NT2/D1 (cell line): ENCODE measurements at regions not wholly inside any gene's neighbourhood (a gene's known extent, or its start where the extent isn't known, plus 50 kb on each side); places are given as distances from the start of the nearest gene placed in this dataset.

ENCODE experiments used
- DNase-seq: peaks from one replicate; pipeline ENCODE4 v3.0.0-alpha.2; 2011; ENCODE audit warnings: low read depth, low spot score
- H3K27me3 ChIP-seq: 2 replicates; pipeline ENCODE4 v1.6.0; 2011; ENCODE audit warnings: mild to moderate bottlenecking; ENCODE audit not compliant: insufficient read length, insufficient read depth
- H3K36me3 ChIP-seq: 2 replicates; pipeline ENCODE4 v1.6.1; 2011; ENCODE audit warnings: mild to moderate bottlenecking, low read length, mixed read lengths; ENCODE audit not compliant: insufficient read depth, insufficient read length
- H3K4me1 ChIP-seq: 2 replicates; pipeline ENCODE4 v1.5.1; 2011; ENCODE audit not compliant: insufficient read depth, insufficient read length
- H3K4me3 ChIP-seq: 2 replicates; pipeline ENCODE4 v1.5.1; 2011; ENCODE audit warnings: low read depth; ENCODE audit not compliant: insufficient read length
- H3K9ac ChIP-seq: 2 replicates; pipeline ENCODE4 v1.6.0; 2011; ENCODE audit warnings: low read depth; ENCODE audit not compliant: insufficient read length
- H3K9me3 ChIP-seq: 2 replicates; pipeline ENCODE4 v1.5.1; 2011; ENCODE audit warnings: mild to moderate bottlenecking, low read length; ENCODE audit not compliant: insufficient read depth
- SUZ12 ChIP-seq: IDR thresholded peaks from 2 replicates; pipeline ENCODE4 v1.6.1; 2011; ENCODE audit not compliant: insufficient read length, insufficient read depth; ENCODE audit errors: extremely low read depth
- YY1 ChIP-seq: IDR thresholded peaks from 2 replicates; pipeline ENCODE4 v1.6.1; 2011; ENCODE audit not compliant: insufficient read length, insufficient read depth
- ZNF274 ChIP-seq: IDR thresholded peaks from 2 replicates; pipeline ENCODE4 v1.6.1; 2011; ENCODE audit warnings: mild to moderate bottlenecking, low read depth, low read length

- Histone ChIP-seq H3K4me1 (no peaks in the 10 kb centered on the region), H3K4me3 (no peak overlapping the region), H3K27me3 (no peaks in the 10 kb centered on the region), H3K9me3 (no peaks in the 10 kb centered on the region), H3K9ac (no peak overlapping the region), H3K36me3 (no peaks in the 10 kb centered on the region)
- DNase-seq: no peak
- TF ChIP-seq ZNF274: no peak
- TF ChIP-seq SUZ12: no peak
- no peak for TF ChIP-seq YY1
Observed at GRCh38 chr2:49686291-49686690, 532.0 kb upstream of the FSHR start.

- TF ChIP-seq YY1 (no peak), ZNF274 (no peak), SUZ12 (no peak)
- no peaks in the 10 kb centered on the region for H3K36me3 ChIP-seq
- DNase-seq: no peak
- H3K4me1 ChIP-seq: no peaks in the 10 kb centered on the region
- no peaks in the 10 kb centered on the region for H3K27me3 ChIP-seq
- no peak overlapping the region for H3K4me3 ChIP-seq
- no peak overlapping the region for H3K9ac ChIP-seq
- H3K9me3 ChIP-seq: no peaks in the 10 kb centered on the region
Observed at GRCh38 chr2:49677227-49677626, 522.9 kb upstream of the FSHR start.

GRCh38 chr2:49664827-49665226 lies 510.5 kb upstream of the FSHR start:
- Histone ChIP-seq H3K36me3 (no peaks in the 10 kb centered on the region), H3K9ac (no peak overlapping the region), H3K27me3 (no peaks in the 10 kb centered on the region), H3K4me3 (no peak overlapping the region), H3K4me1 (no peaks in the 10 kb centered on the region), H3K9me3 (no peaks in the 10 kb centered on the region)
- DNase-seq: no peak
- TF ChIP-seq SUZ12 (no peak), ZNF274 (no peak), YY1 (no peak)

GRCh38 chr2:49661809-49662208 lies 507.5 kb upstream of the FSHR start:
- TF ChIP-seq SUZ12: no peak
- no peak for TF ChIP-seq ZNF274
- TF ChIP-seq YY1: no peak
- Histone ChIP-seq H3K9ac (no peak overlapping the region), H3K4me1 (no peaks in the 10 kb centered on the region), H3K27me3 (no peaks in the 10 kb centered on the region), H3K9me3 (no peaks in the 10 kb centered on the region), H3K36me3 (no peaks in the 10 kb centered on the region), H3K4me3 (no peak overlapping the region)
- DNase-seq: no peak

- no peak overlapping the region for H3K4me3 ChIP-seq
- no peaks in the 10 kb centered on the region for H3K4me1 ChIP-seq
- H3K36me3 ChIP-seq: no peaks in the 10 kb centered on the region
- no peaks in the 10 kb centered on the region for H3K27me3 ChIP-seq
- H3K9ac ChIP-seq: no peak overlapping the region
- no peak for DNase-seq
- no peaks in the 10 kb centered on the region for H3K9me3 ChIP-seq
- TF ChIP-seq YY1 (no peak), SUZ12 (no peak), ZNF274 (no peak)
Observed at GRCh38 chr2:49656853-49657252, 502.5 kb upstream of the FSHR start.

- Histone ChIP-seq H3K4me1 (no peaks in the 10 kb centered on the region), H3K9me3 (no peaks in the 10 kb centered on the region), H3K27me3 (no peaks in the 10 kb centered on the region), H3K4me3 (no peak overlapping the region), H3K9ac (no peak overlapping the region), H3K36me3 (no peaks in the 10 kb centered on the region)
- no peak for DNase-seq
- no peak for TF ChIP-seq YY1
Observed at GRCh38 chr2:49643149-49643548, 488.8 kb upstream of the FSHR start.

- no peaks in the 10 kb centered on the region for H3K9me3 ChIP-seq
- H3K4me3 ChIP-seq: no peak overlapping the region
- no peak for DNase-seq
- no peaks in the 10 kb centered on the region for H3K36me3 ChIP-seq
- TF ChIP-seq ZNF274 (no peak), YY1 (no peak), SUZ12 (no peak)
- H3K9ac ChIP-seq: no peak overlapping the region
- no peaks in the 10 kb centered on the region for H3K27me3 ChIP-seq
- no peaks in the 10 kb centered on the region for H3K4me1 ChIP-seq
Observed at GRCh38 chr2:49640630-49641029, 486.3 kb upstream of the FSHR start.

- Histone ChIP-seq H3K27me3 (no peaks in the 10 kb centered on the region), H3K36me3 (no peaks in the 10 kb centered on the region), H3K4me3 (no peak overlapping the region), H3K4me1 (no peaks in the 10 kb centered on the region), H3K9me3 (no peaks in the 10 kb centered on the region), H3K9ac (no peak overlapping the region)
- DNase-seq: no peak
- TF ChIP-seq SUZ12 (no peak), ZNF274 (no peak), YY1 (no peak)
Observed at GRCh38 chr2:49621016-49621415, 466.7 kb upstream of the FSHR start.
